Smooth muscle cell (in vitro differentiated cells): ENCODE measurements at regions not wholly inside any gene's neighbourhood (a gene's known extent, or its start where the extent isn't known, plus 50 kb on each side); places are given as distances from the start of the nearest gene placed in this dataset.

Experiments used
- DNase-seq: peaks from one replicate; lab custom pipeline; 2025; ENCODE audit not compliant: unreplicated experiment; lab: John Stamatoyannopoulos, UW
- H2AFZ ChIP-seq: fragments of 200-600 bp; sonication (generic); 2 replicates; pipeline ENCODE4 v1.6.0; 2016; ENCODE audit warnings: antibody characterized with exemption, low read depth, mild to moderate bottlenecking
- H3F3A ChIP-seq: fragments of 200-600 bp; sonication (generic); 2 replicates; pipeline ENCODE4 v1.6.0; 2017; ENCODE audit warnings: antibody characterized with exemption, low read depth
- H3K27ac ChIP-seq: fragments of 200-600 bp; sonication (generic); 2 replicates; pipeline ENCODE4 v1.5.1; 2016; ENCODE audit warnings: low read depth, mild to moderate bottlenecking
- H3K27me3 ChIP-seq: fragments of 200-600 bp; sonication (generic); 2 replicates; pipeline ENCODE4 v1.6.1; 2016; ENCODE audit warnings: low read depth, mild to moderate bottlenecking
- H3K36me3 ChIP-seq: fragments of 200-600 bp; sonication (generic); 2 replicates; pipeline ENCODE4 v1.5.1; 2016; ENCODE audit warnings: low read depth
- H3K4me1 ChIP-seq: fragments of 200-600 bp; sonication (generic); 2 replicates; pipeline ENCODE4 v1.5.1; 2016; ENCODE audit warnings: low read depth
- H3K4me2 ChIP-seq: fragments of 200-600 bp; sonication (generic); 2 replicates; pipeline ENCODE4 v1.6.0; 2016; ENCODE audit warnings: mild to moderate bottlenecking
- H3K4me3 ChIP-seq: fragments of 200-600 bp; sonication (generic); 2 replicates; pipeline ENCODE4 v1.5.1; 2016; ENCODE audit warnings: mild to moderate bottlenecking
- H3K79me2 ChIP-seq: fragments of 200-600 bp; sonication (generic); 2 replicates; pipeline ENCODE4 v1.6.0; 2016; ENCODE audit warnings: low read depth, mild to moderate bottlenecking
- H3K9ac ChIP-seq: fragments of 200-600 bp; sonication (generic); 2 replicates; pipeline ENCODE4 v1.6.0; 2016; ENCODE audit warnings: low read depth
- H3K9me3 ChIP-seq: fragments of 200-600 bp; sonication (generic); replicated peaks from 2 replicates; pipeline ENCODE4 v1.5.1; 2016; ENCODE audit warnings: low read depth
- H4K20me1 ChIP-seq: fragments of 200-600 bp; sonication (generic); 2 replicates; pipeline ENCODE4 v1.6.0; 2016; ENCODE audit warnings: low read depth
- CTCF ChIP-seq: fragments of 200-600 bp; sonication (generic); IDR thresholded peaks from 2 replicates; pipeline ENCODE4 v1.5.1; 2017; ENCODE audit warnings: borderline replicate concordance, mild to moderate bottlenecking, antibody characterized with exemption; ENCODE audit not compliant: insufficient read depth, poor library complexity, severe bottlenecking
- WGBS: methylation state at CpG from one replicate; pipeline ENCODE4 v1.1.7; 2016; ENCODE audit warnings: low lambda C conversion rate; 5-methylcytosine and 5-hydroxymethylcytosine counted together

DNA sequence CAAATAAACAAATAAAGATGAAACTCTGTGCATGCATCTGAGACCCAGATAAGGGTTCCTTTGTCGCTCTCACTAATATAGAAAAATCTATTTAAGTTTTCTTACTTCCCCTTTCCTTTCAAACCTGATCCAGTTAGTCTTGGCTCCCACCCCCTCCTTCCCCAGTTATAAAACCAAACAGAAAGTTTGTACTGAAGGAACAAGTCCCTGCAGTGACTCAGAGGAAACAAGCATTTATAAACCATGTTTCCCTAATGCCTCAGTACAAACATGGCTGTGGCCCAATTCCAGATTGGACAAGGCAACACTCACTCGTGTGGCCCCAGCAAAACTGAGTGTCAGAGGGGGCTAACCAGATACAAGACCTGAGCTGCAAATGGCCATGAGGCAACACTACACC is 65.5 kb upstream of the ARHGAP20 start:
- Histone ChIP-seq H3K27ac (no peak overlapping the region), H3K9ac (no peak overlapping the region), H3F3A (no peaks in the 10 kb centered on the region), H4K20me1 (no peaks in the 10 kb centered on the region), H3K9me3 (no peaks in the 10 kb centered on the region), H3K36me3 (no peaks in the 10 kb centered on the region), H3K79me2 (no peaks in the 10 kb centered on the region), H3K4me1 (no peaks in the 10 kb centered on the region), H3K4me3 (no peak overlapping the region), H3K4me2 (peak overlapping the region; percentile 34), H3K27me3 (no peaks in the 10 kb centered on the region), H2AFZ (no peak overlapping the region)
- 27% methylated on average over 2 of the region's 2 CpGs for WGBS
- TF ChIP-seq CTCF: no peak
- DNase-seq: no peak

DNA sequence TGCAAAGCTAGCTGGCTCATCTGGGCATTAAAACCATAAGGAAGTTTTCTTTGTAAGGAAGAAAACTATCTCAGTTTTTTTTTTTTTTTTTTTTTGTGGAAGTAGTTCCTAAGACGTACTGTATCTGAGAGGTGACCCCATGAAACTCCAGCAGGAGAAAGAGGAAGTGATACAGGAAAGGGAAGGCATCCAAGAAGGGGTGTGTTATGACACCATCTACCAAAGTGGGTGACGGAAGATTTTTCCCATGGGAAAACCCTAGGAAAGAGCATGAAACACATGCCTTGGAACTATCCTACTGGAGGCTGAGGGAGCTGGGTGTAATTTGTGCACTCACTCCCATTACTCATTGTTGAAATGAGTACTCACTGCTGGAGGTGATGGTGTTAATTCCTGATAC is 63.8 kb upstream of the ARHGAP20 start:
- Histone ChIP-seq H2AFZ (no peak overlapping the region), H3K4me3 (no peak overlapping the region), H3F3A (no peaks in the 10 kb centered on the region), H3K27me3 (no peaks in the 10 kb centered on the region), H3K79me2 (no peaks in the 10 kb centered on the region), H3K4me1 (no peaks in the 10 kb centered on the region), H3K9me3 (no peaks in the 10 kb centered on the region), H3K4me2 (no peak overlapping the region), H3K36me3 (no peaks in the 10 kb centered on the region), H3K9ac (no peak overlapping the region), H4K20me1 (no peaks in the 10 kb centered on the region), H3K27ac (no peak overlapping the region)
- no peak for TF ChIP-seq CTCF
- DNase-seq: no peak
- WGBS: 93% methylated on average over 2 of the region's 2 CpGs

GRCh38 chr11:110774138-110775014 is 62.1 kb upstream of the ARHGAP20 start:
- 89% methylated on average over 3 of the region's 3 CpGs for WGBS
- H3K4me1 ChIP-seq: no peaks in the 10 kb centered on the region
- no peak for DNase-seq
- H3K4me3 ChIP-seq: no peak overlapping the region
- TF ChIP-seq CTCF: no peak
- no peaks in the 10 kb centered on the region for H3K9me3 ChIP-seq
- H2AFZ ChIP-seq: no peak overlapping the region
- no peak overlapping the region for H3K9ac ChIP-seq
- no peak overlapping the region for H3K4me2 ChIP-seq
- H3F3A ChIP-seq: no peaks in the 10 kb centered on the region
- H4K20me1 ChIP-seq: no peaks in the 10 kb centered on the region
- H3K27ac ChIP-seq: no peak overlapping the region
- no peaks in the 10 kb centered on the region for H3K27me3 ChIP-seq
- no peaks in the 10 kb centered on the region for H3K79me2 ChIP-seq
- no peaks in the 10 kb centered on the region for H3K36me3 ChIP-seq

DNA sequence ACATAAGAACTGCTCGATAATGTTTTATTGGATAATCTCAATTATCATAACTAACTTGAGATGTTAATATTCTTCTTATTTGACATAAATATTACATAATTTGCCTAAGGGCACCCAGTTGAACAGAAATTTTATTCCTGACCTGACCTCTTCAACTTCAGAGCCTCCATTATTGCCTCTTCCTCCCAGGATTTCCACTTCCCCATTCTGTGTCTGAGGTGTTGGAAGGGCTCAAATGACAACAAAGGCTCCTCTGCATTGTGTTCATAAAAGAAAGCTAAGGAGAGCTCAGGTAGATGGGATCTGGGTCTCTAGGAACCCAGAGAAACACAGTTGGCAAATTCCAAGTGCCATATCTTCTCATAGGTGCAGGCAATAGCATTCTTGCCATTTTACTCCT is 61.2 kb upstream of the ARHGAP20 start:
- H3F3A ChIP-seq: no peaks in the 10 kb centered on the region
- H3K27ac ChIP-seq: no peak overlapping the region
- WGBS: 100% methylated on average over 1 of the region's 1 CpG
- no peak overlapping the region for H3K4me2 ChIP-seq
- H3K9ac ChIP-seq: no peak overlapping the region
- no peaks in the 10 kb centered on the region for H3K36me3 ChIP-seq
- no peak for DNase-seq
- no peaks in the 10 kb centered on the region for H4K20me1 ChIP-seq
- TF ChIP-seq CTCF: no peak
- no peaks in the 10 kb centered on the region for H3K79me2 ChIP-seq
- no peak overlapping the region for H3K4me3 ChIP-seq
- H2AFZ ChIP-seq: no peak overlapping the region
- H3K4me1 ChIP-seq: no peaks in the 10 kb centered on the region
- no peaks in the 10 kb centered on the region for H3K9me3 ChIP-seq
- no peaks in the 10 kb centered on the region for H3K27me3 ChIP-seq
